NCI-H1436 (cell line): ENCODE measurements at regions not wholly inside any gene's neighbourhood (a gene's known extent, or its start where the extent isn't known, plus 50 kb on each side); places are given as distances from the start of the nearest gene placed in this dataset.
"Not testable (repeated sequence)": the region's sequence is repeated elsewhere in the genome, so short reads cannot be mapped to it uniquely, and the experiment has no call there.

ENCODE experiments used
- DNase-seq: peaks from one replicate; lab custom pipeline; 2025; lab: John Stamatoyannopoulos, UW

DNA sequence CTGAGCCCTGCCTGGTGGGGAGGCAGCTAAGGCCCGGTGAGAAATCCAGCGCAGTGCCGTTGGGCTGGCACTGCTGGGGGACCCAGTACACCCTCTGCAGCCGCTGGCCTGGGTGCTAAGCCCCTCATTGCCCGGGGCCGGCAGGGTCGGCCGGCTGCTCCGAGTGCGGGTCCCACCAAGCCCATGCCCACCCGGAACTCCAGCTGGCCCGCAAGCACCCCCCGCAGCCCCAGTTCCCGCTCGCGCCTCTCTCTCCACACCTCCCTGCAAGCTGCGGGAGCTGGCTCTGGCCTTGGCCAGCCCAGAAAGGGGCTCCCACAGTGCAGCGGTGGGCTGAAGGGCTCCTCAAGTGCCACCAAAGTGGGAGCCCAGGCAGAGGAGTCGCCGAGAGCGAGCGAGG, 225.1 kb upstream of the ANKH start:
- not testable (repeated sequence) for DNase-seq

DNA sequence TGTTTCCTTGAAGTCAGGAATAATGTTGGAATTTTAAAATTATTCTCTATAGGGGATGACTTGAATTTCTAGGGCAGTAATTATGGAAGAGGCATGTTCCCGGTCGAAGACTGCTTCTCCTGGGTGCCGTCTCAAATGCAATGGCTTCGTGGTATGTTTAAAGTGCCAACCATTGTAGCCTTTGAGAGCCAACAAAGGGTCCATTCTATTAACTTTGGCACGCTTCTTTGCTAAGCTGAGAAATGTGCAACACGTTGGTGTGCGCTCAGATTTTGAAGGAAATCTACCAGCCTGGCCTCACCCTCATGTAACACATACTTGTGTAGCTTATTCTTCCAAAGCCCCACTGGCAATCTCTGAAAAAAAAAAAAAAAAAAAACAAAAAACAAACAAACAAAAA, 221.2 kb upstream of the ANKH start:
- DNase-seq: no peak

- no peak for DNase-seq
These were observed 214.1 kb upstream of the ANKH start for GRCh38 chr5:15085671-15086070.

GRCh38 chr5:15082096-15082495, 210.5 kb upstream of the ANKH start:
- no peak for DNase-seq

- no peak for DNase-seq
These were observed 208.6 kb upstream of the ANKH start for GRCh38 chr5:15080219-15080618.

DNA sequence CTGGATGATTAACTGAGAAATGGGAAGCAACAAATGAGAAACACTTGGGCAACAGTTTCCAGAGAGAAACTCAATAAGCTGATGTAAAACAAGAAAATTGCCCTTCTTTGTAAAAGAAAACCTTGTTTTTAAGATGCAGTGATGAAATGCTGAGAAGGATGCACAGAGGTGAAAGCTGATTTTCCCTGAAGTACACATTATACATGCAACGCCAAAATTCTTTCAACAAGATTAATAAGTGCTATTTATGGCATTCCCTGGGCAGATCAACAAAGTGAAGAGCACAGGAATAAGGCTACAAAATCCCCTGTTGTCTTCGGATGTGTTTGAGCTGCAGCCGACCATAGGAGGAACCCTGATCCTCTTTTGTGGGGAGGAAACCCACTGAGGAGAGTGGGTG, 208.0 kb upstream of the ANKH start:
- no peak for DNase-seq

DNA sequence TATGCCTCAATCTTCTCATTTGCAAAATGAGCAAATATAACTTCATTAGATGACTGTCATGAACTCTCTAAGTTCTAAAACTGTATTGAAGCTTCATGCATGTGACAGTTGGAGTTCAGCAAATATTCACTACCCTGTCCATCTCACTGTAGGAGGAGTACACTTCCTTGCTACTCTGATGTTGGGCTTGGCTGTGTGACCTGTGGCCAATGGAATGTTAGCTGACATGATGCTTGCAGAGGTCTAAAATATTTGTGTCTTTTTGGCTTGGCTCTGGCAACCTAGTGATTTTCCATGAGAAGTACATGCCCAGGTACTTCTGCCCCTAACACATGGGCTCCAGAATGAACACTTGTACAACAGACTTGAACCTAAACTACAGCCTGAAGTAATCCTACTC, 203.1 kb upstream of the ANKH start:
- DNase-seq: no peak

- no peak for DNase-seq
These were observed 201.9 kb upstream of the ANKH start for GRCh38 chr5:15073453-15073852.

DNA sequence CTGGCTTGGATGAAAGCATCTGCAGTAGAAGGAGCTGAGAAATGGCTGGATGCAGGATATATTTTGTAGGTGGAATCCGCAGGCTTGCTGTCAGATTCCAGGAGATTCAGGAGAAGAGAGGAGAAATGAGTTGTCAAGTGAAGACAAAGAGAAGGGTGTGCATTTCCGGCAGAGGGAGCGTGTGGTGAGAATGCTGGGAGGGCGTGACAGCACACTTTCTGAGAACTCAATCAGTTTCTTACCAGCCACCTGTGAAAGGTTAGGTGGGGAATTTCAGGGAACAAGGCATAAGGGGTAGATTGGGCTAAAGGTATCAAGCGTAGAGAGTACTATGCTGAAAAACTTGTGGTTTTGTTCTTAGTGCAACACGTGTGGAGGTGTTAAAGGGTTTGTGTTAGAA, 199.3 kb upstream of the ANKH start:
- no peak for DNase-seq

- DNase-seq: no peak
These were observed 197.9 kb upstream of the ANKH start for GRCh38 chr5:15069407-15069905.

DNA sequence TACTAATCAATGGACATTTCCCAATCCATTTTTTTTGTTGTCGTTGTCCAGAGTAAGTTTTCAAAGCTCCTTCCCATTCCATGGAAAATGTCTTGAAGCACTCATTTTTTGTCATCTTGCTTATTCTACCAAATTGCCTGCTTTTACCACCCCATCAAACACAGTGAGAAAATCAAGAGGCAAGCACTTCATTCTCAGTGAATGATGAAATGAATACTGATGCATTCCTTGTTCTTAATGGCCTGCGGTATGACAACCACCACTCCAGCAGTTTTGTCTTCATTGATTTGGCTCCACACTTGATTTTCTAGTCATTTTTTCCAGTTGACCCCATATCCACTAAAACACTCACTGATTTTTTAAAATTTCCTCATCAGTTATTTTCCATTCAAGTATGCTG, 193.5 kb upstream of the ANKH start:
- no peak for DNase-seq

DNA sequence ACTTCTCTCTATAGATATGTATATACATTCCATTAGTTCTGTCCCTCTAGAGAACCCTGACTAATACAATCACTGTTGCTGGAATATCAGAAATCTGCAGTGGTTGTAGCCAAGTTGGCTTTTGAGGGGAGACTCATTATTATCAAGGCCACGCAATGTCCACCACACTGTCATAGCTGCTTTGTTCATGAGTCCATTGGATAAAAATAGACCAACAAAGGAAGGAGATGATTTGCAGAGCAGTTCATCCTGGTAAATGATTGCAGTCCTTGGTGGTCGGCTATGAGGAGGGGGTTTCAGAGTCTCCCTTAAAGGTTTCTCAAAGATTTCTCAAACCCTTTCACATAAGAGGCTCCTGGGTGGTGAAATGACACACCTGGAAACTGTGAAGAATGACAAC, 192.8 kb upstream of the ANKH start:
- DNase-seq: no peak

DNA sequence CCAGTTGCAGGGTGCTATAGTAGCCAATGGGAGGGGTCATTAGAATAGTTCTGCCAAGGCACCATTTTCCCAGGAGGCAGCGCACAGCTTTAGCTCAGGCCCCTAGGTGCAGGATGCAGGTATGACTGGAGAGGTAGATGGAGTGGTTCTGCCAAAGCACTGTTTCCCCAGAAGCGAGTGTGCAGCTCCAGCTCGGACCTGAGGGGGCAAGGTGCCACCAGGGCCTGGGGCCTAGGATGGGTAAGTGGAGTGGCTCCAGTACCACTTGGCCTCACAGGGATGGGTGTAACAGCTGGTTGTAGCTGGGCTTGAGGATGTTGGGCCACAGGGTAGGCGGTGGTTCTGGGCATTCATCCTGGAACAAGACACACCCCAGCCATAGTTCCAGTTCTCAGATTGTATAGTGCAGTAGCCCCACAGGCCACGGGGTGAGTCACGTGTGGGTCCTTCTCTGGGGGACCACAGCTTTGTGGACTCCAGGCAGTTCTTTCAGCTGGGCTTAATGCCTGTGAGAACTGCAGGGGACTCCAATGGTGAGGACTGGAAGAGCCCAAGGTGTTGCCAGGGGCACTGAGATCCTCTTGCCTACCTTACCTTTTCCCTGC, 185.5 kb upstream of the ANKH start:
- DNase-seq: no peak

GRCh38 chr5:15044521-15044920, 172.9 kb upstream of the ANKH start:
- no peak for DNase-seq

GRCh38 chr5:15037247-15037908, 165.8 kb upstream of the ANKH start:
- DNase-seq: no peak

GRCh38 chr5:15034379-15034778, 162.8 kb upstream of the ANKH start:
- no peak for DNase-seq

DNA sequence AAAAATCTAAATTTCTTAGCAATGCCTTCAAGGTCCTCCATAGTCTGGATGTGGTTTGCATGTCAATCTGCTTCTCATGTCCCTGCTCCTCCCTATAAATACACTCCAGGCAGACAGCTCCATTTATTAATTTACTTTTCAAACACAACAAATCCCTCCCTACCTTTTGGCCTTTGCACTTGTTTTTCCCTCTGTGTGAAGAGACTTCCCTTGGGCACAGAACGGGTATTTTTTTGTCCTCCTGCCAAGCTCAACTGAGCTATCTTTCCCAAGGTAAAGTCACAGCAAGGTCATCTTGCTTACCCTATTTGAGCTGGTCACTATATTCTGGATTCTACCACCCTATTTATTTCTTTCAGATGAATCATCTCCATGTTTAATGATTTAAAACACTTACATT, 159.6 kb upstream of the ANKH start:
- DNase-seq: no peak

- DNase-seq: no peak
These were observed 156.2 kb upstream of the ANKH start for GRCh38 chr5:15027764-15028163.

DNA sequence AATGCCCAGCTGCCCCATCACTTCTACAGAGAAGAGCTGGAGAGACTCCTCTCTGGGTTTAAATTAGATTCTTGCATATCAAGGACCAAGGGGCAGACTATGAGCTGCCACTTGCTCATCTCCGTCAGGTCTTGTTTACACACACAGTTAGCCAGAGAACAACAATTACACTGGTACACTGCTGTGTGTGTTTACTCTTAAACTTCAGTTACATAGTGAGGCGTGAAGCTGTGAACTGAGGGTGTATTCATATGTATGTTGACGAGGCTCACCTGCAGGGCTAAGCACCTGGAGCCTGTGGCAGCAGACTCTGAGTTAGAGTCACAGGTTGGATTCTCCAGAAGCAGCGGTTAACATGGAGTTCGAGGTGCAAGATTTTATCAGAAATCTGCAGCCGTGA, 155.4 kb upstream of the ANKH start:
- no peak for DNase-seq

GRCh38 chr5:15026011-15026893, 154.7 kb upstream of the ANKH start:
- DNase-seq: no peak

DNA sequence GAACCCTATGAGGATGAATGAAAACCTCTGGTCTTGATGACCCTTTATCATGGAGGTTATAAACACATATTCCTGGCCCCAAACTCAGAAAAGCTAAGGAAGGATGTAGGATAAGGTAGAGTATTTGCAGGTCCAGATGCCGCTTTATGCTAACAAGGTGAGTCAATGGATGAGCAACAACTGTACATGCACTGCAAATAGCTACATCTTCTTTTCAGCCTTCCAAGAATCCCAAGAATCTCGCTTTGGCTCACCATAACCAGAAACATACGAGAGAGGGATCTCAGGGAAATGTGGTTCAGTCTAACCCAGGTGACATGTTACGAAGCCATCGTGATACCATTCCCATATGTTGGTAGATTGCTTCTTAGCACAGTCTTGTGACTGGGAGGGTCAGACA, 152.3 kb upstream of the ANKH start:
- DNase-seq: no peak

GRCh38 chr5:15023266-15023665, 151.7 kb upstream of the ANKH start:
- DNase-seq: no peak
